Esophagus mucosa (tissue), 1 donor: ENCODE measurements at regions not wholly inside any gene's neighbourhood (a gene's known extent, or its start where the extent isn't known, plus 50 kb on each side); places are given as distances from the start of the nearest gene placed in this dataset.

Experiments used
- ATAC-seq: fragments of 200-7000 bp; cut with Tn5 transposase; one replicate; pipeline ENCODE4 v1.9.1; 2020
- donor health status: DM: yes; HTN: yes; CAD: no.

DNA sequence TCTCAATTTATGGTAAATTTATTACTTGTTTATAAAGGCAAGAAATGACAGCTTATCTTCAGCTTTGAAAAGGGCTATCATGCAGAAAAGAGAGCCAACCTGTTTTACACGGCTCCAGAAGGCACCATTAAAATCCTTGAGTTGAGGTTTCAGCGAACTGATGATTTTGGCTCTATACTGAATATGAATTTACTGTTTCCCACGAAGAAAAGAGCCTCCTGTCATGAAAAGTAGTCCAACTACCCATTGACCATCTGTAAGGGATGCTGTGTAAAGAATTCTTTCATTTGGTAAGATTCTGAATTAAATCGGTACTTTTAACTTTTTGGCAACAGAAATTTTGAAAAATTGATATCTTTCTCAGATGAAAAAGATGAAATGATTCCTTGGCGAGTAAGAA lies 657.6 kb upstream of the ZNF608 start:
- no peak for ATAC-seq

DNA sequence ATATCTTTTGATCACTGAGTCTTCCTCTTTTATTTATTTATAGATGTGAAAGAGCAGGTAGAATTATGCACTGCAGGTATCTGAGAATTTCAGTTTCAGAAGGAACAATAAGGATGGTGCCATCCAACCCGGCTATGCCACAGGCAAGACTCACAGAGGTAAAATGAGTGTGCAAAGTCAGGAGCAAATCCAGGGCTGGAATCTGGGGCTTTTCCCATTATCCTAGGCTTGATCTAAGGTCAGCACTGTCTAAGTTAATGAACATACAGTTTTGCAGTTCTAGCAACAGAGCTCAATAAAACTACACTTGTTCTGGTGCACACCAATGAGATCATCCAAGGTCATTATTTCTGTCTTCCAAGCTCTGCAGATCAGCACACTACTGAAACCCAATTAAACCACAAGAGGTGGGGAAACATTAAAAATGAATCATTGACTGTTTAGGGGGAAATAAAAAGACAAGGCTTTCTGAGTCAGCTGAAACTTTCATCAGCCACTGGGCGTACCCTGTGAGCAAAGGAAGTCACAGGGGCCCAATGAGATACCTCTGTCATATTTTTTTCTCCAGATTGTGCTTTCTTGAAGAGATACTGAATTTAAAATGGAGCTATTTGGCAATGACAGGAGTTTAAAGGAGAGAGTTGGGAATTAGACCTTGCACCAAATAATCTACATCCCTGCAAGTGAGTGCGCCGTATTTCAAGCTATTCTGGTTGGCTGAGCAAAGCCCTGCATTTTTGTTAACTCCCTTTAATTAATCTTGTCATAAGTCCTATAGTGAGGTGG lies 662.2 kb upstream of the ZNF608 start:
- ATAC-seq: peak; percentile 84

DNA sequence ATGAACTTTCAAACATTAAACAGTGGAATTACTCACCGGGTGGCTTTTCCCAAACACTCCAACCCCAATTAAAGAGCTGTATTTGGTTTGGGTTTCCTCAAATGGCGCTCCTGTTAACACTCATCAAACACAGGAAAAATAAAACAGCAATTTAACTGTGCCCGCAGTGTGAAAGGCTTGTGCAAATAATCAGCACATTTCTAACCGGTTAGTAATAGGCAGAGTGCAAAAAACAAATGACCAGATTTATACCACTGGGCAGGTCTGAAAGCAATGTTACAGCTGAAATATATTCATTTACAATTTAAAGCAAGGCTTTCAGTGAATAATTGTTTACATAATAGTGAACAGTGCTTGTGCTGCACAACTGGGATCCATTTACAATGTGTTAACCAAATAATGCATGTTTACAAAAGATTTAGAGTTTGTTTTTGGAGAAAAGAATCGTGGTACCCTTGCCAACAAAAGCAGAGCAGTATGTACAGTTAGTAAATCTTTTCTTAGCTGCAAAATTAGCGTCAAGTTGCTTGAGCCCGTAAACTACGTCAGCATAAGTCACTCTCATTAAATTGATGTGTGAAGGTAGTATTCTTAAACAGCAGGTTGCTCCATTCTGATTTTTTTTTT lies 662.9 kb upstream of the ZNF608 start:
- ATAC-seq: no peak

DNA sequence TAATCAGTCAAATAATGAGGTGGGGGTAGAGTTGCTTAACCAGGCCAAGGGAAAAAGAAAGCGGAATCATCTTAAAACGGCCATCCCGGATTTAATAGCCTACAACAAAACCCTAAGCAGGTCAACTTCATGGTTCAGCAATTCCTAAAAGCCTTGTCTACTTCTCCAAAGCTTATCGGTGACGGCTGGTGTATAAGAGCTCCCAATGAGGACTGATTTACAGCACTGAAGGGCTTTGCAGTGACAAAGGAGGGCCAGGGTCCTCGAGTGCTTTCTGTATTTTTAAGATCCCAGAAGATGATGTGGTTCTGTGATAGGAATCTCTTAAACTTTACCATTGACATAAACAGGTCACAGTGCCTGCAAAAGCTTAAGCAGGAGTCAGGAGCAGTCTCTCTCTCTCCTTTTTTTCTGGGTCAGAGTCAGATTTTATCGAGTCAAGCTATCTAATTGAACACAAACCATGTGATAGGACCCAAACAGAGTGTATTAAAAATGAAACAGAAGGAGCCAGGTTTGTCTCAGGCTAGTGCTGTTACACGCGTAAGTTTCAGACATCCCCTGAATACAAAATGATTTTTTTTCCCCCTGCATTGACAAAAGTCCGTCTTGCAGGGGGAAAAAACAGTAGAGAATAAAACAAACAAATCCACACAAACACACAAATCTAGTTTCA lies 663.6 kb upstream of the ZNF608 start:
- no peak for ATAC-seq

DNA sequence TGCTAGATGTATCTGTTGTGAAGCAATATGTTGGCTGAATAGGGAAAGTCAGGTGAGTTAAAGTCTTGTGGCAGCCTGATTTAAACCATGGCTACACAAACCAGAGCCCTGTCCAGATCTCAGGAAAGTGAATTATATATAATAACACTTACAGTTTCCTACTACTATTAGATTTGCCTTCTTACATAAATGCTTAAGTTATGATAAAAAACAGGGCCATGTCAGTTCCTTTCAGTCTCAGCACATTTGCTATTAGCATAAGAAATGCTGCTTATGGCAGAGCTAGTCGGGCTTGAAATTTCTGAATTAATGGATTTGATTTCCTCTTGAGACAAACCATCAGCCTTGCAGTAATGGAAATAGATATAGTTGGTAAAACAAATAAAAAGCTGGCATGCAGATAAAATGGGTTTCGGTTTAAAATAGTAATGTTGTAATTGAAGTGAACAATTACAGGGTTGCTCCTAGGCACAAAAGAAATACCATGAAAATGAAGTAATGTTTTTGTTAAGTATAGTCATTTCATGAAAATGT lies 664.2 kb upstream of the ZNF608 start:
- ATAC-seq: no peak

DNA sequence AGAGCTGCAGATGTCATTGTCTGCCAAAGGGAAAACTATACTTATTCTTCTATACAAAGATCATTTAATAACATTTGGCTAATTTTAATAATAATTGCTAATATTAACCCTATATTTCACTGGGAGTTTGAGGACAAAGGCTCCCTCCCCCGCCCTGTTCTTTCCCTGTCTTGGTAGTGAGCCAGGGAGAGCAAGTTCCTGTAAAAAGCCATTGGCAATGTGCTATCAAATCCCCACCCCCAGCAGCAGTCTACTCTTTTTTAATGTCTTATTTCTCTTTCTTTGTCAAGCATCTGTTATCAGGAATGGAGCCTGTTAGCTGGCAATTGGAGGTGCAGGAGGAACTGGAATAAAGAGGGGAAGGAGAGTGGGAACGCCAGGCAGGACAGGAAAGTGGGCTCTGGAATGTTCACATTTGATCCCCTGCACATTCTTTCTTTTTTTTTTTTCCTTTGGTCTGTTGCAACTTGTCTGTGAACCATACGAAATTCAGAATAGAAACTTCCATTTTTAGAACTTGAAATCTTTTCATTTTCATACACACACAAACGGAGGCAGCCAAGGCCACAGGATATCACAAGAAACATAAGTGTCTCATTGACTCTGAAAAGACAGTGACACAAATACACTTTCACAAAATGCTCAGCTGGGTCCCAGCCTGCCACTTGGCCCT lies 664.8 kb upstream of the ZNF608 start:
- no peak for ATAC-seq

DNA sequence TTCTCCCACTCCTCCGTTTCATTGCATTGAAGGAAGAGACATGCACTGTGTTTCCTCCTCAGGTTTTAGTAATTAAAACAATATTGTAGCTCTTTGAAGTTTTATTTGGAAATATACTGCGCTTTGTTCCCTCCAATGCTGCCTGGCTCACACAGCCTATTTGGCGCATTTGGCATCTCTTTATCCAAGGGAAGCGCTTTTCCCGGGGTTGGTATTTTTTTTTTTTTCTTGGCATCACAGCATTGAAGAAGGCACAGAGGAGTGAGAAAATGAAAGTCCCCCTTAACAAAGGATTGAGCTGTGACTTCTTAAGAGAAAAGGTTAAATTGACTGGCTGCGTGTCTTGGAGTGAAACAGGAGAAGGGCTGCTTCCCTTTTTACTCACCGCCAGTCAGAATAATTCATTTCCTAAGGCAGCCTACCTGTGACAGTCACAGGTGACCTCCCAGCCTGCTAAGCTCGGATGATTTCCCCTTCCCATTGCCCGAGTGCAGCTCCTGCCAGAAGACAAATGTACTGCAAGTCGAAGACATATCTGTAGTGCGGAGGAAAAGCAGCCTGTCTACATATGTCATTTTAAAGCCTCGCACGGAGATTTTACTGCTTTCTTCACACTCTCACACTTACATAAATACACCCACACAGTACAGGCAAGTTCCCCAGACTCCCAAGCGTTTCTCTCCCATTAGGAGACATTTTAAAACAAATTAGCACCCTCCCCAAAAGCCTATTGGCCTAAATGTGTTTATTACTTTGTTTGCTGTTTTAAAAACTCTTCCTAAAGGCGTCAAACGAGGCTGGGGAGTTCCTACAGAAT lies 665.5 kb upstream of the ZNF608 start:
- no peak for ATAC-seq

DNA sequence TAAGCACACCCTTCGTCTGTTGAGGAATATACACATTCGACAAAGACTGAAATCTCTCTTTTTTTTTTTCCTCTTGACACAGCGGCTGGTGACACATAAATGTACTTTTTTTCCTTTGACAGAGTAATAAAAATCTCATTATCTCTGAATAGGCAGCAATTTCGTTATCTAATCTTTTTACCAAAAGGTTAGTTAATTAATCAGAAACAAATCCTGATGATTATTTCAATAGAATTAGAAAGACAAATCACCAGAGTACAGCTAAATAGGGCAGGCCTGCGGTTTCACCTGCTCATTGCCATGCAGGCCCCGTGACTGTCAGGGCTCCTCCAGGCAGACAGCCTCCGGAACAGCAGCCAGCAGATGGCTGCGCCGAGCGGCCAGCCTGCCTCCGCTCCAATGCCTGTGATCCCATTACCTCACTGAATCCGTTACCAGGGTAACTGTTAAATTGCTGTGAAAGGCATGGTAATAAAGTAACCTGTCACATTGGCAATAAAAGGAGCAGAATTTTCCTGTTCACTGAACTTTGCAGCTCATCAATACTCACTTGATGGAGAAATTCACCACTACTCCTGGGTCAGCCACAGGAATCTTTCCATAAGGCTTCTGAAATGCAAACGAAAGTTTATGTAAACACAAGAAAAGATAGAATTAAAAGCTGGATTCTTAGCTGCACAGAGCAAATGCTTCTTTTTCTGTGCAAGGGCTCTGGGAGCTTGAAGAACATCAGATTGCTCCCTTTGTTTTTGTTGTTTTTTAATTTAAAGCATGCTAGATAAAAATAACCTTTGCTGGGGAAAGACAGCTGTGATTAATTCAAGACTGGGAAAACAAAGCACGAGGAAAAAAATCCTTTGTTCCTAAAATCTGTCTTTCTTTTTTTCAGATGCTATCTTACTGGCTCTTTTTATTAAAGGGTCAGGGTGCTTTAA lies 666.4 kb upstream of the ZNF608 start:
- peak; percentile 54 for ATAC-seq

DNA sequence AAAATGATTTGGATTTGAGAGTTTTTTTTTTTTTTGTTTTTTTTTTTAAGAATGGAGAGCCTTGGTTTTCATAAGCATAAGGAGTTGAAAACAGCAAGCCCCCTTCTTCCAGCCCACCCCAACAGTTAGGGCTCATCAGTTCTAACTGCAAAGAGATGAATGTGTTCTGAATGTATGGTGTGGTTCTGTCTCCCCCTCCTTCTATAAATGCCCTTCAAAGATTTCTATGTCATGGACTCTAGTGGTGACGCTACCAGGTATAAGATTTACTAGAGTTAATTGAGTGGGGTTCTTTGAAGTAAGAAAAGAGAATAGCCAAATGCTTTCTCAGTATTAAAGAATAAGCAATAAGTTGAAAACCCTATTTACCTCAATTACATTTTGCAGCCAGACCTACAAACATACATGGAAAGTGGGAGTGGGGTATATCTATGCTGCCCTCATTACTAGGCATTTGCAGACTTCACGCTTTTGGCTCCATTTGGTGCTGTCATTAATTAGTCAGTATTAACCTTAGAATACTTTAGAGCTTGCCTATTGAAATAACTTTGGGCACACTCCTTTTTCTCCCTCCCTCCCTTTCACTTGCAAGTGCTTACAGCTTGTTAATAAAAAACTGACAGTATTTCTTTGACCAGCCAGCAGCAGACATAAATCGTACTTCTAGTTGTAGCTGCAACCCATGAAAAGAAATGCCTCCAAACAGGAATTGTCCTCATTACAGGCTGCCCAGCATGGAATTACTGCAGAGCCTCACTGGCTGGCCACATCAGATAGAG lies 667.2 kb upstream of the ZNF608 start:
- ATAC-seq: no peak

DNA sequence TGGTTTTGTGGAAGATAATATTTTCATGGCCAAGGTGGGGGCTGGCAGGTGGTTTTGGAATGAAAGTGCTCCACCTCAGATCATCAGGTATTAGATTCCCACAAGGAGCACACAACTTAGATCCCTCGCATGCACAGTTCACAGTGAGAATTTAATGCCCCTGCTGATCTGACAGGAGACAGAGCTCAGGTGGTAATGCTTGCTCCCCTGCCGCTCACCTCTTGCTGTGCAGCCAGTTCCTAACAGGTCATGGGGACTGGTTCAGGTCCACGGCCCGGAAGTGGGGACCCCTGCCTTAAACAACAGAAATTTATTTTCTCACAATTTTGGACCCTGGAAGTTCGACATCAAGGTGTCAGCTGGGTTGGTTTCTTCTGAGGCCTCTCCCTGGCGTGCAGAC lies 668.7 kb upstream of the ZNF608 start:
- no peak for ATAC-seq

DNA sequence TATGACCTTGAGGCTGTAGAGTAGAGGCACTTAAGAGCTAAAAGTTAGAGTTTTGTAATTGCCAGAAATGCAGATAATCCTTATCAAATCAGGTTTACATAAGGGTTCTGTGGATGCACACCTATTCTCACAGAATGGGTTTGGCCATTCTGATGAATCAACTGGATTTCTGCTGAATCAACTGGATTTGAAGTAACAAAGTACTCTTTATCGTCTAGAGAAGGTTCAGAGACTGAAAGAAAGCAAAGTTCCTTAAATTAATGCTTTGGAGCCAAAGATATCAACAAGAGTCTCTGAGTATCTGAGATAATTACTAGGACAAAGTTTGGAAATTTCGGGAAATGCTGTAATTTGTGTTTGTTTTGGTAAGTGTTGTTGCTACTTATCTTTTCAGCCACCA lies 669.6 kb upstream of the ZNF608 start:
- no peak for ATAC-seq

DNA sequence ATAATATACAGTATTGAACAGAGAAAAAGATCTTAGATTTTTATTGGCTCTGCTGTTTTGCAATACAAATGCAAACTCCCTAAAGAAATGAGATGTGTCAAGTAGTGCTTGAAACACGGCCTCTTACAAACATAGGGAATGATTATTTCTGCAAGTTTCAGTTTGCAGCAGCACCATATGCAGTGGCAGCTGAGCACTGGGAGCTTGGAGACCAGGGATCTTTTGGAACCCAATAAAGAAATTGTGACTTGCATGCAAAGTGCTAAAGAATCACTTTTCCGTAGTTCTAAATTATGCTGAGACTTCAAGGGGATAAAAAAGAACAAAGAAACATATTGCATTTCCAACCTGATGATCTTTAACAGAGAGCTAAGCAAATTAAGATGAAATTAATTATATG lies 674.6 kb upstream of the ZNF608 start:
- no peak for ATAC-seq

DNA sequence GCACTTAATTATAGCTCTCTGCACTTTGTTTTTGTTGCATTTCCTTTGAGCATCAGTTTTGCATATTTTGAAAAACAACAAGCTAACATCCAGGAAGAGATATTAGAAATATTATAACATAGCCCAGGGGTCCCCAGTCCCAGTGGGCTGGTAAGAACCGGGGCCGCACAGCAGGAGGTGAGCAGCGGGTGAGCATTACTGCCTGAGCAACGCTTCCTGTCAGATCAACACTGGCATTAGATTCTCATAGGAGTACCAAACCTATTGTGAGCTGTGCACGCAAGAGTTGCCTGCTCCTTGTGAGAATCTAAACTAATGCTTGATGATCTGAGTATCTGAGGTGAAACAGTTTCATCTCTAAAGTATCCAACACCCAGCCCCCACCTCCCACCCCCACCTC lies 675.9 kb upstream of the ZNF608 start:
- ATAC-seq: no peak

DNA sequence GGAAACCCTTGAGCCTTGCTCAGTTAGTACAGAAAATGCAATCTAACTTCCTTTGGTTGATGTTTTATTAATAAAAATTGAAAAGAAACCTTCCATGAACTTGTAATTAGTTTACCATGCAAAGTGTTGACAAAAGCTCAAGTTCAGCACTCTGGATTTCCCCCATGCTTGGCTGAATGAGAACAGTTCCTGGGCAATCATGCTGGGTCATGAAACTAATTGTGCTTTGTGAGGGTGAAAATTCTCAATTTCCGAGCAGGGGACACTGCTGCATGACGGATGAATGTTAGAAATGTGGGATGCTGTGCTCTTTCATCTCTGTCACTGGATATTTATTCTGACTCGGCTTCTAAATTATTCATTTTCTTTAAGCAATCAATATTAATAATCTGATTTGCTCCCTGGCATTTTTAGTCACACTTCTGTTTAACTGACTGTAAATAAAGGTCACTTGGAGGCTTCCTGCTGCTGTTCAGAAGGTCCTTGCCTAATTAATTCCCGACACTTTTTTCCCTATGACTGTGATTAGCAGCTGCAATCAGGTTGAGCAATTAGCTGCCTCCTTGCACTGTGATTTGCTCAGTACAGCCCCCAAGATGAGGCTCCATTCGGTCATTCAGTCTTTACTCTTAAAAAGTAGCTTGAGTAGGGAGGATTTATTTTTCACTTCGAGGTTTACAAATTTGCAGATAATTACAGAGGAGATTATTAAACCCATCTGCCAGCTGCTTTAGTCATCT lies 678.1 kb upstream of the ZNF608 start:
- ATAC-seq: no peak

DNA sequence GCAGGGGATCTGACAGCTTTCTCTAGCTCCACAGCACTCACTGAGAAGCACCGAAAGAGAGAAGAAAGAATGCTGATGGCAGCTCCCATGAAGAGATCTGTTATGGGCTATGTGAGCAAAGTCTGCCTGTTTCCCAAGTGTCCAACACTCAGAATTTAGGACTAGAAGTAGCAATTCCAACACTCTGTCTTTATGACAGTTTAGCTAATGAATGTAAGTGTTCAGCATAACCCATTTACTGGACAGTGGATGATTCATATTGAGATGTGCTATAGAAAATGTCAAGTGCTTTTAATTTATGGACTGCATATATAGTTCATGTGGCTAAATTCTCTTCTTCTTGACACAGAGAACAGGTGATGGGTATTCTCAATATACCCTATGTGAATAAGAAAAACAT lies 683.1 kb upstream of the ZNF608 start:
- ATAC-seq: no peak

DNA sequence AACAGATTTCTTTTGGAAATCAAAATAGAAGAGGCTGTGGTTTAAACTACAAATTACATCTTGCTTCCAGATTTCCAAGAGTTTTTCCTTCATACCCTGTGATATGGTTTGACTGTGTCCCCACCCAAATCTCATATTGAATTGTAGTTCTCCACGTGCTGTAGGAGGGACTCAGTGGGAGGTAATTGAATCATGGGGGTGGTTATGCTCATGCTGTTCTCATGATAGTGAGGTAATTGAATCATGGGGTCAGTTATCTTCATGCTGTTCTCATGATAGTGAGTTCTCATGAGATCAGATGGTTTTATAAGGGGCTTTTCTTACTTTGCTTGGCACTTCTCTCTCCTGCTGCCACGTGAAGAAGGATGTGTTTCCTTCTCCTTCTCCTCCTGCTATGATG lies 687.0 kb upstream of the ZNF608 start:
- ATAC-seq: no peak

DNA sequence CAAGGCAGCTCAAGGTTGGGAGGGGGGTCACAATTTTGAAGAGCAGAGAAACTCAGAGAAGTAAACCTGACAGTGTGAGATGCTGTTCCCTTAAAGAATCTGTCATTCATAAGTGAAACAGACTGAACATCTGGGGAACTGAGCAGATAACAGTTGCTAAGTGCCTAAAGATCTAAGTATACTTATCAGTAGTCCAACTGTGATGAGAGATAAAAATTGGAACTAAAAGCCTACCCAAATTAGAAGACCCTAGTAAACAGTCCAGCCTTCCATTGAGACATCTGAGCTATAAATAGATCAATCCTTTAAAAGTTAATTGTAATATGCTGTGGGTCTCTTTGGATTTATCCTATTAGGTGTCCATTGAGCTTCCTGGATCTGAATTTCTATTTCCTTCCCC lies 692.8 kb upstream of the ZNF608 start:
- ATAC-seq: no peak

DNA sequence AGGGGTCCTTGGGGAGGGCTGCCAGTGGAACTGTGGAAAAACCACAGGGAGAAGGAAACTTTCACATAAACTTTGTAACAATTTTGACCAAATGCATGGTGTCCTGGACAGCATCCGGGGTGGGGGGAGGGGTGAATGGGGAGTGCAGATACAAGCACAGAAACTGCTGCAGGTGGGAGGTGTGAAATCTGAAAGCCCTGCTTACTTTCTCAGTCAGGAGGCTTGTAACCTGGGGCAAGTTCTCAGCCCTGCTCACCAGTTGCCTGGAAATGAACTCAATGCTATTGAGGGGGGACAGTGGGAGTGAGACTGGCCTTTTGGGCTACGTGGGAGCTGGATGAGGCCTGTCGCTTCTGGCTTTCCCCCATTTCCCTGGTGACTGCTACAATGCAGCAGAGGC lies 694.5 kb upstream of the ZNF608 start:
- ATAC-seq: no peak

DNA sequence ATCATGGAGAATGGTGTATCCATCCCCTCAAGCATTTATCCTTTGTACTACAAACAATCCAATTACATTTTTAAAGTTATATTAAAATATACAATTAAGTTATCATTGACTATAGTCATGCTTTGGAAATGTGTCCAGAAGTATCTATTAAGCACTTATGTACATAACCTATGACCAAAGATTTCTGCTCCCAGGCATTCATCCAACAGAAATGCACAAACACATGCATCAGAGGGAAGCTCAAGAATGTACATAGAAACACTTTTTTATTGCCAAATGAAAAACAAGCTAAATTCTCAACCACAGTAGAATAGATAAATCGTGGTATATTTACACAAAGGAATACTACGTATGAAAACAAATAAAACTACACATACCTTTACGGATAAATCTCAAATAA lies 700.5 kb upstream of the ZNF608 start:
- ATAC-seq: no peak

DNA sequence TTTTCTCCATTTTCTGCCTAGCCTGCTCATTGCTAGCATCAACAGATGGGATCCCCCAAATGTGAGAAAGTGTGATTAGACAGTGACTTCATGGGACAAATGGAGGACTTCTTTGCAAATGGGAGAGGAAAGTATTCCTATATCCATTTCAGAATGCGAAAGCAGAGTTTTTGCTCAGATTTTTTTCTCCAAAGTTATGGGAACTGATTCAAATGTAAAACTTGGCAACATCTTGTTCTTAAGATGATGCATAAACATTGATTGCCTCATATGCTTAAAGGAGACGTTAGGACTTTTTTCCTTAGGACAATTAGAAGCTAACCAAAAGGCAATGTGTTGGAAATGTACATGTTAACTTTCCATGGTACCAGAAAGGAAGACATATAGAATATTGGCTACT lies 704.3 kb upstream of the ZNF608 start:
- ATAC-seq: no peak
